Kidney (tissue), 13 donors: ENCODE measurements at regions not wholly inside any gene's neighbourhood (a gene's known extent, or its start where the extent isn't known, plus 50 kb on each side); places are given as distances from the start of the nearest gene placed in this dataset.

Source experiments
- DNase-seq, 5 donors: peaks; one replicate each; pipeline ENCODE4 v3.0.0-alpha.2; 2013 to 2020
- FAIRE-seq: peaks from 2 replicates; lab custom pipeline; 2012; peaks lifted over from hg19 to GRCh38; lab: Jason Lieb, UNC
- H3K27ac ChIP-seq, 2 donors: one replicate each; pipeline ENCODE4 v1.7.0; 2013; ENCODE audit warnings: low read depth in 2 of 2, low read length in 2 of 2, inconsistent platforms in 1 of 2
- H3K27me3 ChIP-seq: one replicate; pipeline ENCODE4 v1.7.1; 2013; ENCODE audit warnings: low read length, inconsistent platforms; ENCODE audit not compliant: control insufficient read depth, insufficient read depth
- H3K36me3 ChIP-seq, 3 donors: one replicate each; pipeline versions ENCODE4 v1.7.0 to v1.7.1; 2013; ENCODE audit warnings: low read length in 3 of 3, control low read depth in 1 of 3, inconsistent platforms in 1 of 3; ENCODE audit not compliant: insufficient read depth in 3 of 3, control insufficient read depth in 2 of 3
- H3K4me1 ChIP-seq, 3 donors: one replicate each; pipeline versions ENCODE4 v1.7.0 to v1.7.1; 2013; ENCODE audit warnings: low read length in 3 of 3, inconsistent platforms in 1 of 3, low read depth in 1 of 3; ENCODE audit not compliant: control insufficient read depth in 2 of 3, insufficient read depth in 2 of 3
- H3K4me3 ChIP-seq, 3 donors: one replicate each; pipeline versions ENCODE4 v1.7.0 to v1.8.1; 2013; ENCODE audit warnings: low read length in 3 of 3, control low read depth in 1 of 3, inconsistent platforms in 1 of 3
- H3K9ac ChIP-seq, 3 donors: one replicate each; pipeline versions ENCODE4 v1.7.0 to v1.7.1; 2013; ENCODE audit warnings: low read length in 3 of 3, control low read depth in 1 of 3, inconsistent platforms in 1 of 3
- H3K9me3 ChIP-seq, 3 donors: one replicate each; pipeline versions ENCODE4 v1.7.0 to v1.7.1; 2013; ENCODE audit warnings: low read length in 3 of 3, control low read depth in 1 of 3, inconsistent platforms in 1 of 3; ENCODE audit not compliant: control insufficient read depth in 2 of 3, insufficient read depth in 1 of 3
- intact Hi-C: fragments of 100-400 bp; cut with DNase I; formaldehyde crosslinking; loops from one replicate; pipeline ENCODE4 v1.11.1; 2022
- TF ChIP-seq, protein P1 (sequence below): IDR thresholded peaks from 3 replicates; pipeline ENCODE4 v1.5.1; 2012; ENCODE audit warnings: mild to moderate bottlenecking, moderate library complexity, borderline replicate concordance; ENCODE audit not compliant: insufficient read depth; ENCODE audit errors: extremely low read depth
- donor health status: control.
- donor health status: control.
- donor health status: control.
- donor health status: control.
- donor health status: control.
- donor health status: DM: yes; HTN: yes; CAD: no.
- donor health status: Normal renal cell carcinoma (clear cell type).

DNA sequence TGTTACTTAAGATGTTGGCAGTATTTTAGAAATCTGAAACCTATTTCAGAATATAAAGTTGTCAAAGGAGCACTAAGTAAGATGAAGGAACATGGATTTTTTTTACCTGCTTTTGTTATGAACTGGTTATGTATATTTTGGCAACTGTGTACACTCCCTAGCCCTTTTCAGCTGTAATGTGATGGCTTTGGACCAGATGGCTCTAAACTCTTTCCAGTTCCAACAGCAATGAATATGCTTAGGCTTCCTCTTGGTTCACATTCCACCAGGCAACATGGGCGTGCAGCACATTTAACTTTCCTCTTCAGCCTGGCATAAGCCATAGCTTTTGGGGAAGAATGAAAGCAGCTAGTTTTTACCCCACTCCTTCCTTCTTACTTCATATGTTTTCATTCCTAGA lies 95.6 kb upstream of the ADAMTS5 start:
- H3K9ac ChIP-seq = no peak overlapping the region
- H3K27me3 ChIP-seq = no peaks in the 10 kb centered on the region
- no peaks in the 10 kb centered on the region for H3K4me1 ChIP-seq
- H3K4me3 ChIP-seq = no peak overlapping the region
- H3K9me3 ChIP-seq = no peaks in the 10 kb centered on the region
- no peak for FAIRE-seq
- intact Hi-C loops = no loop called here
- H3K36me3 ChIP-seq = no peaks in the 10 kb centered on the region
- H3K27ac ChIP-seq = no peak overlapping the region
- TF ChIP-seq, protein P1, sequence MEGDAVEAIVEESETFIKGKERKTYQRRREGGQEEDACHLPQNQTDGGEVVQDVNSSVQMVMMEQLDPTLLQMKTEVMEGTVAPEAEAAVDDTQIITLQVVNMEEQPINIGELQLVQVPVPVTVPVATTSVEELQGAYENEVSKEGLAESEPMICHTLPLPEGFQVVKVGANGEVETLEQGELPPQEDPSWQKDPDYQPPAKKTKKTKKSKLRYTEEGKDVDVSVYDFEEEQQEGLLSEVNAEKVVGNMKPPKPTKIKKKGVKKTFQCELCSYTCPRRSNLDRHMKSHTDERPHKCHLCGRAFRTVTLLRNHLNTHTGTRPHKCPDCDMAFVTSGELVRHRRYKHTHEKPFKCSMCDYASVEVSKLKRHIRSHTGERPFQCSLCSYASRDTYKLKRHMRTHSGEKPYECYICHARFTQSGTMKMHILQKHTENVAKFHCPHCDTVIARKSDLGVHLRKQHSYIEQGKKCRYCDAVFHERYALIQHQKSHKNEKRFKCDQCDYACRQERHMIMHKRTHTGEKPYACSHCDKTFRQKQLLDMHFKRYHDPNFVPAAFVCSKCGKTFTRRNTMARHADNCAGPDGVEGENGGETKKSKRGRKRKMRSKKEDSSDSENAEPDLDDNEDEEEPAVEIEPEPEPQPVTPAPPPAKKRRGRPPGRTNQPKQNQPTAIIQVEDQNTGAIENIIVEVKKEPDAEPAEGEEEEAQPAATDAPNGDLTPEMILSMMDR = no peak
- DNase-seq = no peak

DNA sequence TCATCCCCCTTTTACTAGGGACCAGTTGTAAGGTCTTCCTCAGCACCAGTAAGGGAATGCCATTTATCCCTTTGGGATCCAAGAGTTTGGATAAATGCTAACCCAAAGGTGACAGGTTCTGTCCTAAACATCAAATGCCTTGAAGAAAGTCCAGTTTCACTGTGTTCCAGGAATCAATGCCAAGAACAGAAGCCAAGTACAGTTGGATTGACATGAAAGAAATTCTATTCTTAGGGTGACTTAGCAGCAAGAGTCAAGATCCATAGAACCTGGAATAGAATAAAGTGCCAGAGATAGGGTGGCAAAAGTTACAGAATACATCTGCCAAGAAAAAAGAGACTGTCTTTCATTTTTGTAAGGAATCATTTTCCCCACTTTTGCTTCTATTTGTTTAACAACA lies 94.9 kb upstream of the ADAMTS5 start:
- DNase-seq (no peak), FAIRE-seq (no peak)
- H3K4me1 ChIP-seq = no peaks in the 10 kb centered on the region
- H3K9ac ChIP-seq = no peak overlapping the region
- no peak overlapping the region for H3K27ac ChIP-seq
- H3K36me3 ChIP-seq = no peaks in the 10 kb centered on the region
- no peak overlapping the region for H3K4me3 ChIP-seq
- no peaks in the 10 kb centered on the region for H3K9me3 ChIP-seq
- no peaks in the 10 kb centered on the region for H3K27me3 ChIP-seq
- intact Hi-C loops = no loop called here
- TF ChIP-seq, protein P1 = no peak

DNA sequence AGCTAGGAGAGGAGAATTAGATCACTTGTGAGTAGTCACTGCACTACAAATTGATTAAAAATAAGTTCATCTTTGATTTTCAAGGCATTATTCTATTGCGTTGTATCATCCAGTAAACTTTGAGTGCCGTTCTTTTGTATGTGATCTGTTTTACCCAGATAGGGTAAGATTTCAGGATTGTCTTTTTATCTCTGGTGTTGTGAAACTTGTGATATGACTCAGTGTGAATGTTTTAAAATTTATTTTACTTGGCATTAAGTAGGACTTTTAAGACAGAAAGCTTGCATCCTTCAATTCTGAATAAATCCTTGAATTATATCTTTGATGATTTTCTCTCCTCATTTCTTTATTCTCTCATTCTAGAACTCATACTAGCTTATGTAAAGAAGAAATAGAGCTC lies 93.3 kb upstream of the ADAMTS5 start:
- TF ChIP-seq, protein P1 = no peak
- DNase-seq (no peak), FAIRE-seq (no peak)
- Histone ChIP-seq H3K9ac (no peak overlapping the region), H3K9me3 (no peaks in the 10 kb centered on the region), H3K36me3 (no peaks in the 10 kb centered on the region), H3K4me3 (no peak overlapping the region), H3K27me3 (no peaks in the 10 kb centered on the region), H3K27ac (no peak overlapping the region), H3K4me1 (no peaks in the 10 kb centered on the region)
- intact Hi-C loops = no loop called here
